ENCODE measurements at regions not wholly inside any gene's neighbourhood (a gene's known extent, or its start where the extent isn't known, plus 50 kb on each side); places are given as distances from the start of the nearest gene placed in this dataset.

GRCh38 chr14:83744891-83745290, 1785.1 kb upstream of the FLRT2 start:
- no peak overlapping the region for H3K4me2 ChIP-seq (ENCODE audit: low read length)
- no peak overlapping the region for H3K4me3 ChIP-seq (ENCODE audit: low read length)
- H3K36me3 ChIP-seq (ENCODE audit: insufficient read depth, low read length): no peaks in the 10 kb centered on the region
- no peak overlapping the region for H2AFZ ChIP-seq (ENCODE audit: low read depth, low read length)
- H3K9me3 ChIP-seq (ENCODE audit: low read length): no peaks in the 10 kb centered on the region
- H3F3A ChIP-seq (ENCODE audit: insufficient read depth, low read length, poor library complexity, severe bottlenecking): no peaks in the 10 kb centered on the region
- no peaks in the 10 kb centered on the region for H3K79me2 ChIP-seq (replicated peaks; ENCODE audit: insufficient read depth, low read length)
- no peak overlapping the region for H3K9ac ChIP-seq (ENCODE audit: low read length)
- H3K27ac ChIP-seq (ENCODE audit: low read length): no peak overlapping the region
- no peaks in the 10 kb centered on the region for H3K9me2 ChIP-seq (ENCODE audit: insufficient read depth, low read length)
- TF ChIP-seq, protein P1, sequence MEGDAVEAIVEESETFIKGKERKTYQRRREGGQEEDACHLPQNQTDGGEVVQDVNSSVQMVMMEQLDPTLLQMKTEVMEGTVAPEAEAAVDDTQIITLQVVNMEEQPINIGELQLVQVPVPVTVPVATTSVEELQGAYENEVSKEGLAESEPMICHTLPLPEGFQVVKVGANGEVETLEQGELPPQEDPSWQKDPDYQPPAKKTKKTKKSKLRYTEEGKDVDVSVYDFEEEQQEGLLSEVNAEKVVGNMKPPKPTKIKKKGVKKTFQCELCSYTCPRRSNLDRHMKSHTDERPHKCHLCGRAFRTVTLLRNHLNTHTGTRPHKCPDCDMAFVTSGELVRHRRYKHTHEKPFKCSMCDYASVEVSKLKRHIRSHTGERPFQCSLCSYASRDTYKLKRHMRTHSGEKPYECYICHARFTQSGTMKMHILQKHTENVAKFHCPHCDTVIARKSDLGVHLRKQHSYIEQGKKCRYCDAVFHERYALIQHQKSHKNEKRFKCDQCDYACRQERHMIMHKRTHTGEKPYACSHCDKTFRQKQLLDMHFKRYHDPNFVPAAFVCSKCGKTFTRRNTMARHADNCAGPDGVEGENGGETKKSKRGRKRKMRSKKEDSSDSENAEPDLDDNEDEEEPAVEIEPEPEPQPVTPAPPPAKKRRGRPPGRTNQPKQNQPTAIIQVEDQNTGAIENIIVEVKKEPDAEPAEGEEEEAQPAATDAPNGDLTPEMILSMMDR (IDR thresholded peaks at IDR 0.05; ENCODE audit: poor library complexity, severe bottlenecking): no peak
- no peak for TF ChIP-seq RAD21 (conservative IDR thresholded peaks at IDR 0.05)
- TF ChIP-seq MXI1 (conservative IDR thresholded peaks at IDR 0.05; ENCODE audit: poor library complexity, severe bottlenecking): no peak
- no peak for TF ChIP-seq POLR2AphosphoS5 (IDR thresholded peaks at IDR 0.05)
- no peak for TF ChIP-seq EZH2 (IDR thresholded peaks at IDR 0.05; ENCODE audit: borderline replicate concordance, insufficient read depth, low read length, poor library complexity, severe bottlenecking)
- no peak for TF ChIP-seq EP300 (conservative IDR thresholded peaks at IDR 0.05; ENCODE audit: poor library complexity, severe bottlenecking)
- H3K27me3 ChIP-seq (ENCODE audit: insufficient read depth, low read depth, low read length): no peaks in the 10 kb centered on the region
- no peaks in the 10 kb centered on the region for H4K20me1 ChIP-seq (ENCODE audit: insufficient read depth)

DNA sequence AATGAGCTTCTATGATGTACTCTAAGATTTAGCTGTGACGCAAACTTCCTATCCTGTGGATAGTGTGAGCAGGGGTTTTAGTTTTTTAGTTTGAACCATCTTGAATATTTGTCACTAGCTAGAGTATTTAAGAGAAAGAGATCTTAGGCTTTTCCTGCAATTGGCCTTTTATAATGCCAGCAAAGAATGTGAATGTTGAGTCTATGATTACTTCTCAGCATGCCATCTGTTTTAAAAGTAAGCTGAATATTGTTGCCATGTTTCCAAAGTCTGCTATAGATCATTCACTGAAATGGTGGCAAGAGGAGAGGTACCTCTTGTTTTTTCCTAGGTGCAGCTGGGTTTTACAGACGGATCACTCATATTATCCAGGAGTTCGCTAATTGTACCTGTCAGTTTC, 1783.6 kb upstream of the FLRT2 start:
- no peak overlapping the region for H2AFZ ChIP-seq (ENCODE audit: low read depth, low read length)
- no peaks in the 10 kb centered on the region for H3K36me3 ChIP-seq (ENCODE audit: insufficient read depth, low read length)
- H3K9ac ChIP-seq (ENCODE audit: low read length): no peak overlapping the region
- H3F3A ChIP-seq (ENCODE audit: insufficient read depth, low read length, poor library complexity, severe bottlenecking): no peaks in the 10 kb centered on the region
- no peaks in the 10 kb centered on the region for H3K79me2 ChIP-seq (replicated peaks; ENCODE audit: insufficient read depth, low read length)
- no peak overlapping the region for H3K4me2 ChIP-seq (ENCODE audit: low read length)
- H3K4me3 ChIP-seq (ENCODE audit: low read length): no peak overlapping the region
- no peaks in the 10 kb centered on the region for H3K9me3 ChIP-seq (ENCODE audit: low read length)
- no peaks in the 10 kb centered on the region for H3K9me2 ChIP-seq (ENCODE audit: insufficient read depth, low read length)
- H3K27ac ChIP-seq (ENCODE audit: low read length): no peak overlapping the region
- H3K27me3 ChIP-seq (ENCODE audit: insufficient read depth, low read depth, low read length): no peaks in the 10 kb centered on the region
- TF ChIP-seq POLR2AphosphoS5 (IDR thresholded peaks at IDR 0.05): no peak
- no peak for TF ChIP-seq EP300 (conservative IDR thresholded peaks at IDR 0.05; ENCODE audit: poor library complexity, severe bottlenecking)
- TF ChIP-seq MXI1 (conservative IDR thresholded peaks at IDR 0.05; ENCODE audit: poor library complexity, severe bottlenecking): no peak
- TF ChIP-seq TAF1 (IDR thresholded peaks at IDR 0.05; ENCODE audit: low read depth): no peak
- no peak for TF ChIP-seq REST (IDR thresholded peaks at IDR 0.05; ENCODE audit: borderline replicate concordance)
- TF ChIP-seq, protein P1 (IDR thresholded peaks at IDR 0.05; ENCODE audit: poor library complexity, severe bottlenecking): no peak
- TF ChIP-seq EZH2 (IDR thresholded peaks at IDR 0.05; ENCODE audit: borderline replicate concordance, insufficient read depth, low read length, poor library complexity, severe bottlenecking): no peak
- TF ChIP-seq SMC3 (conservative IDR thresholded peaks at IDR 0.05; ENCODE audit: poor library complexity): no peak
- no peak for TF ChIP-seq RAD21 (conservative IDR thresholded peaks at IDR 0.05)
- no peaks in the 10 kb centered on the region for H4K20me1 ChIP-seq (ENCODE audit: insufficient read depth)
